Transverse colon (tissue), 4 donors: ENCODE measurements at regions not wholly inside any gene's neighbourhood (a gene's known extent, or its start where the extent isn't known, plus 50 kb on each side); places are given as distances from the start of the nearest gene placed in this dataset.

Experiments
- EP300 ChIP-seq: sonication (generic); formaldehyde crosslinking; IDR thresholded peaks from one replicate; pipeline ENCODE4 v1.6.1; 2017; ENCODE audit warnings: antibody characterized with exemption, low read depth
- POLR2AphosphoS5 ChIP-seq, 3 donors: sonication (generic); formaldehyde crosslinking; IDR thresholded peaks; one replicate each; pipeline ENCODE4 v1.6.1; 2016; ENCODE audit warnings: antibody characterized with exemption in 3 of 3
- TF ChIP-seq, protein P1 (sequence below), 5 experiments: fragments of 200-600 bp in 3 of 5; fragments of 450-650 bp in 2 of 5; sonication (generic) in 3 of 5; IDR thresholded peaks; 1 replicate in 2 of 5; 2 replicates in 3 of 5; pipeline ENCODE4 v1.5.1; 2016 to 2017; ENCODE audit warnings: antibody characterized with exemption in 5 of 5, inconsistent platforms in 3 of 5, mild to moderate bottlenecking in 2 of 5, moderate library complexity in 1 of 5

- TF ChIP-seq, protein P1, sequence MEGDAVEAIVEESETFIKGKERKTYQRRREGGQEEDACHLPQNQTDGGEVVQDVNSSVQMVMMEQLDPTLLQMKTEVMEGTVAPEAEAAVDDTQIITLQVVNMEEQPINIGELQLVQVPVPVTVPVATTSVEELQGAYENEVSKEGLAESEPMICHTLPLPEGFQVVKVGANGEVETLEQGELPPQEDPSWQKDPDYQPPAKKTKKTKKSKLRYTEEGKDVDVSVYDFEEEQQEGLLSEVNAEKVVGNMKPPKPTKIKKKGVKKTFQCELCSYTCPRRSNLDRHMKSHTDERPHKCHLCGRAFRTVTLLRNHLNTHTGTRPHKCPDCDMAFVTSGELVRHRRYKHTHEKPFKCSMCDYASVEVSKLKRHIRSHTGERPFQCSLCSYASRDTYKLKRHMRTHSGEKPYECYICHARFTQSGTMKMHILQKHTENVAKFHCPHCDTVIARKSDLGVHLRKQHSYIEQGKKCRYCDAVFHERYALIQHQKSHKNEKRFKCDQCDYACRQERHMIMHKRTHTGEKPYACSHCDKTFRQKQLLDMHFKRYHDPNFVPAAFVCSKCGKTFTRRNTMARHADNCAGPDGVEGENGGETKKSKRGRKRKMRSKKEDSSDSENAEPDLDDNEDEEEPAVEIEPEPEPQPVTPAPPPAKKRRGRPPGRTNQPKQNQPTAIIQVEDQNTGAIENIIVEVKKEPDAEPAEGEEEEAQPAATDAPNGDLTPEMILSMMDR (IDR thresholded peaks at IDR 0.05), result no peak
- TF ChIP-seq POLR2AphosphoS5 (IDR thresholded peaks at IDR 0.05) (no peak), EP300 (no peak)
Measured at GRCh38 chr20:22429175-22430153, 154.9 kb downstream of the FOXA2 start.
